ENCODE measurements at regions not wholly inside any gene's neighbourhood (a gene's known extent, or its start where the extent isn't known, plus 50 kb on each side); places are given as distances from the start of the nearest gene placed in this dataset.
"Not testable (repeated sequence)": the region's sequence is repeated elsewhere in the genome, so short reads cannot be mapped to it uniquely, and the experiment has no call there.

DNA sequence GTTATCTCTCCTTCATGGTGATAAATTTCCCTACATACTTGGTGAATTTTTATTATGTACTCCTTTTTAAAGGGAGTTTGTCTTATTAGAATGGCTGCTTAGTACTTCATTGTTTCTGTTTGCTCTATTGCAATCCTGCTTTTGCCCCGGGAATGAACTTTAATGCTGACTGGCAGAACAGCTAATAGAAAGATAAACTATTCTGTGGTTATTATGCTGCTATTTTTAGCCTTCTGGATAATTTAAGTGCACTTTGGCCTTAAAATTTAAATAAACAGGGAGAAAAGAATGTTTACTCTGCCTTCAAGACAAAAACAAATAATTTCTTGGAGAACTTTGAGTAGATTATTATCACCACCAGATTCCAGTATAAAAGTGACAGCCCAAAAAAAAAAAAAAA lies 413.8 kb upstream of the CCDC54 start:
- no peaks in the 10 kb centered on the region for H3K4me1 ChIP-seq (ENCODE audit: control insufficient read depth in 2 of 2, insufficient read depth in 2 of 2, low read length in 2 of 2)
- H3K4me3 ChIP-seq (ENCODE audit: low read length in 2 of 2), result no peak overlapping the region
- no peak for DNase-seq (ENCODE audit: low read depth in 6 of 9, low spot score in 9 of 9)
- no peaks in the 10 kb centered on the region for H3K9me3 ChIP-seq (ENCODE audit: control insufficient read depth in 2 of 2, insufficient read depth in 1 of 2, low read length in 1 of 2)
- H3K36me3 ChIP-seq (ENCODE audit: control insufficient read depth in 2 of 2, insufficient read depth in 2 of 2, low read length in 1 of 2), result no peaks in the 10 kb centered on the region
- 23% methylated on average over 1 of the region's 1 CpG for WGBS
- no peak overlapping the region for H3K27ac ChIP-seq (ENCODE audit: low read depth in 1 of 2, low read length in 1 of 2)
- no peaks in the 10 kb centered on the region for H3K27me3 ChIP-seq (ENCODE audit: control insufficient read depth in 2 of 2, insufficient read depth in 1 of 2, low read length in 1 of 2)

DNA sequence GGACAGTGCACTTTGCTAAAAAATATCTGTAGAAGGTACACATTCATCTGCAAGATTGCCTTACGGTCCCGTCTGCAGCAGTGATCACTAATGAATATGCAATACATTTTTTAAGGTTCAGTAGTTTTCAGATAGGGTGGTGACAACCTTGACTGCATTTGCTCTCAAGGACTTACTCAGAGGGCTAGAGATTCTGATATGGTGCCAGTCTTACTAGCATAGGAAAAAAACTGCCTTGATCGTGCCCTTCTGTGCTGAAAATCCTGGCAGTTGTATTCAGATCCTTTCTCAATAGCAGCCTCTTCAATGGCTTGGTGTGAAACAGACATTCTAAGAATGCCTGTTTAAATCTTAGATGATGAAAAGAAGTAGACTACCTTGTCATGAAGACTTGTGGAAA lies 411.9 kb upstream of the CCDC54 start:
- Histone ChIP-seq H3K9me3 (ENCODE audit: control insufficient read depth in 2 of 2, insufficient read depth in 1 of 2, low read length in 1 of 2) (no peaks in the 10 kb centered on the region), H3K36me3 (ENCODE audit: control insufficient read depth in 2 of 2, insufficient read depth in 2 of 2, low read length in 1 of 2) (no peaks in the 10 kb centered on the region), H3K27ac (ENCODE audit: low read depth in 1 of 2, low read length in 1 of 2) (no peak overlapping the region), H3K4me1 (ENCODE audit: control insufficient read depth in 2 of 2, insufficient read depth in 2 of 2, low read length in 2 of 2) (no peaks in the 10 kb centered on the region), H3K4me3 (ENCODE audit: low read length in 2 of 2) (no peak overlapping the region), H3K27me3 (ENCODE audit: control insufficient read depth in 2 of 2, insufficient read depth in 1 of 2, low read length in 1 of 2) (no peaks in the 10 kb centered on the region)
- no peak for DNase-seq (ENCODE audit: low read depth in 6 of 9, low spot score in 9 of 9)
- WGBS, result 90% methylated on average over 3 of the region's 3 CpGs

DNA sequence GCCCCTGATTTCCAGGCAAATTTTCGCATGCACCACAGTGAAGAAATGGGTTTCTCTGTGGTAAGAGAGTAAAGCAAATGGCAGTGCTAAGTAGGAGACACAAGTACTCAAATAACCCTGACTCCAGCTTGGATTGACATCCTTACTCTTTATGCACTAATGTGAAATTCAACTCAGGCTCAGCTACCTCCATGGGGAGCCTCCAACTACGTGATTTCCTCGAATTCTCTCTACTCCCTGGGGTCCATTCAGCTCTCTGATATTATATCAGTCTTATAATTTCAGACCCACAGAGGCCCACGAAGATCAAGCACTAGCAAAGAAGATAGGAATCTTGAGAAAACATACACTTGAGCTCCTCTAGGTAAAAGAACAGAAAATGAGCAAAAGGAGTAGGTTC lies 407.6 kb upstream of the CCDC54 start:
- WGBS, result 85% methylated on average over 4 of the region's 4 CpGs
- no peak for DNase-seq (ENCODE audit: low read depth in 6 of 9, low spot score in 9 of 9)
- Histone ChIP-seq H3K27ac (ENCODE audit: low read depth in 1 of 2, low read length in 1 of 2) (no peak overlapping the region), H3K4me3 (ENCODE audit: low read length in 2 of 2) (no peak overlapping the region), H3K4me1 (ENCODE audit: control insufficient read depth in 2 of 2, insufficient read depth in 2 of 2, low read length in 2 of 2) (no peaks in the 10 kb centered on the region), H3K36me3 (ENCODE audit: control insufficient read depth in 2 of 2, insufficient read depth in 2 of 2, low read length in 1 of 2) (no peaks in the 10 kb centered on the region), H3K9me3 (ENCODE audit: control insufficient read depth in 2 of 2, insufficient read depth in 1 of 2, low read length in 1 of 2) (no peaks in the 10 kb centered on the region), H3K27me3 (ENCODE audit: control insufficient read depth in 2 of 2, insufficient read depth in 1 of 2, low read length in 1 of 2) (no peaks in the 10 kb centered on the region)

DNA sequence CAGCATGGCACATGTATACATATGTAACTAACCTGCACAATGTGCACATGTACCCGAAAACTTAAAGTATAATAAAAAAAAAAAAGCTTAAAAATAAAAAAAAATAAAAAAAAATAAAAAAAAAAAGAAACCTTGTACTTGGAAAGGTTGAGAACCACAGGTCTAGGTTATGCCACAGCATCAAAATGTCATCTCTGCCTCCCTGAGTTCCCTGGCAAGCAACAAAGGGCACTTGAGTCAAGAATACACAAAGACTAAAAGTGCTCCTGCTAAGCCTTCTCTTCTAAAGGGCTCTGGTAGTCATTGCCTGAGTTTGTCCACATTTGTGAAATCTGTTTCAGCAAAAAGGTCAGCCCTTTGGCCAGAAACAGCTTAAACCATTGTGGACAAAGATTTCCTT lies 395.8 kb upstream of the CCDC54 start:
- Histone ChIP-seq H3K36me3 (ENCODE audit: control insufficient read depth in 2 of 2, insufficient read depth in 2 of 2, low read length in 1 of 2) (no peaks in the 10 kb centered on the region), H3K4me1 (ENCODE audit: control insufficient read depth in 2 of 2, insufficient read depth in 2 of 2, low read length in 2 of 2) (no peaks in the 10 kb centered on the region), H3K27ac (ENCODE audit: low read depth in 1 of 2, low read length in 1 of 2) (no peak overlapping the region), H3K27me3 (ENCODE audit: control insufficient read depth in 2 of 2, insufficient read depth in 1 of 2, low read length in 1 of 2) (no peaks in the 10 kb centered on the region), H3K9me3 (ENCODE audit: control insufficient read depth in 2 of 2, insufficient read depth in 1 of 2, low read length in 1 of 2) (no peaks in the 10 kb centered on the region), H3K4me3 (ENCODE audit: low read length in 2 of 2) (no peak overlapping the region)
- DNase-seq (ENCODE audit: low read depth in 6 of 9, low spot score in 9 of 9), result no peak
- WGBS, result 98% methylated on average over 1 of the region's 1 CpG

DNA sequence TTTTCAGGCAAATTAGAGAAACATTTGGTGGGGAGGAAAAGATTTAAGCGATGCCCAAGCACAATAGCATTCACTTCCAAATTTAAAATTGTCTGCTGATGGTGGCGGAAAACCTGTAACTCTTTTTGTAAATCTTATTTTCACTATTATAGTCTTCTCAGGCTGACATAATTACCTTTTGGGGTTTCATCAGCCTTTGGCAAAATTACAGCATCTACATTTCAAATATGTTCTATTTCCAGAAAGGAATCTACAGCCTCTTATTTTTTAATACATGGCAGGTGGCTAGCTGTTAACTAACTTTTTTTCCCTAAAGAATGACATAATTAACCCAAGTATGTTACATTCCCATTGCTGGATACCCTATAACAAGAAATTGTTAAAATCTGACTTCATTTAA lies 391.5 kb upstream of the CCDC54 start:
- no peaks in the 10 kb centered on the region for H3K27me3 ChIP-seq (ENCODE audit: control insufficient read depth in 2 of 2, insufficient read depth in 1 of 2, low read length in 1 of 2)
- H3K27ac ChIP-seq (ENCODE audit: low read depth in 1 of 2, low read length in 1 of 2), result no peak overlapping the region
- H3K4me1 ChIP-seq (ENCODE audit: control insufficient read depth in 2 of 2, insufficient read depth in 2 of 2, low read length in 2 of 2), result no peaks in the 10 kb centered on the region
- no peaks in the 10 kb centered on the region for H3K36me3 ChIP-seq (ENCODE audit: control insufficient read depth in 2 of 2, insufficient read depth in 2 of 2, low read length in 1 of 2)
- 94% methylated on average over 2 of the region's 2 CpGs for WGBS
- H3K9me3 ChIP-seq (ENCODE audit: control insufficient read depth in 2 of 2, insufficient read depth in 1 of 2, low read length in 1 of 2), result no peaks in the 10 kb centered on the region
- no peak for DNase-seq (ENCODE audit: low read depth in 6 of 9, low spot score in 9 of 9)
- H3K4me3 ChIP-seq (ENCODE audit: low read length in 2 of 2), result no peak overlapping the region

DNA sequence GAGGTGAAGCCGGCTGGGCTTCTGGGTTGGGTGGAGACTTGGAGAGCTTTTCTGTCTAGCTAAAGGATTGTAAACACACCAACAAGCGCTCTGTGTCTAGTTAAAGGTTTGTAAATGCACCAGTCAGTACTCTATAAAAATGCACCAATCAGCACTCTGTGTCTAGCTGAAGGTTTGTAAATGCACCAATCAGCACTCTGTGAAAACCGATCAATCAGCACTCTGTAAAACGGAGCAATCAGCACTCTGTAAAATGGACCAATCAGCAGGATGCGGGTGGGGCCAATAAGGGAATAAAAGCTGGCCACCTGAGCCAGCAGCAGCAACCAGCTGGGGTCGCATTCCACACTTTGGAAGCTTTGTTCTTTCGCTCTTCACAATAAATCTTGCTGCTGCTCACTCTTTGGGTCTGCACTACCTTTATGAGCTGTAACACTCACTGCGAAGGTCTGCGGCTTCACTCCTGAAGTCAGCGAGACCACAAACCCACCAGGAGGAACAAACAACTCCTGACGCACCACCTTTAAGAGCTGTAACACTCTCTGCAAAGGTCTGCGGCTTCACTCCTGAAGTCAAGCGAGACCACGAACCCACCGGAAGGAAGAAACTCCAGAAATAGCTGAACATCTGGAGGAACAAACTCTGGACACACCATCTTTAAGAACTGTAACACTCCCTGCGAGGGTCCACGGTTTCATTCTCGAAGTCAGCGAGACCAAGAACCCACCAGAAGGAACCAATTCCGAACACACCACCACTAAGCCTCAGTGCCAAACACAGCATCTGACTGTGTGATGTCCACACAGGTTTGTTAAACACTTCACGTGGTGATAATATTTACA lies 378.2 kb upstream of the CCDC54 start:
- H3K27ac ChIP-seq (ENCODE audit: low read depth in 1 of 2, low read length in 1 of 2), result not testable (repeated sequence)
- peak in 7 of 9 donors; percentile 2 to 66 (median 14) for DNase-seq (ENCODE audit: low read depth in 6 of 9, low spot score in 9 of 9)
- WGBS, result 63% methylated on average over 21 of the region's 21 CpGs

DNA sequence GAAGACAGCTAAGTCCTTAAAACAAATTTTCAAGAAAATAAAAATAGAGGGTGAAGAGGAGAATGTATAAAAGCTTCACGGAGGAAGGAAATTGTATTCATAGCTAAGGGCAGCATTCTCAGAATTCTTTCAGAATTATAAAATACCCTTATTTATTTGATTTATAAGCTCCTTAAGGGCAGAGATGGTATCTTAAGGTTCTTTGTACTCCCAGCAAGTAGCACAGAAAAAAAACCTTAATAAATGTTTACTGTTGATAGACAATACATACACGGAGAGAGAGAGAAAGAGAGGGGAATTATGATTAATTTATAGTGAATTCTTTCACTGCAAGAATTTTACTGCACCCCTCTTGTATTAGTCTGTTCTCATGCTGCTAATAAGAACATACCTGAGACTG lies 375.6 kb upstream of the CCDC54 start:
- no peak for DNase-seq (ENCODE audit: low read depth in 6 of 9, low spot score in 9 of 9)
- H3K36me3 ChIP-seq (ENCODE audit: control insufficient read depth in 2 of 2, insufficient read depth in 2 of 2, low read length in 1 of 2), result no peaks in the 10 kb centered on the region
- WGBS, result 45% methylated on average over 2 of the region's 2 CpGs
- no peak overlapping the region for H3K4me3 ChIP-seq (ENCODE audit: low read length in 2 of 2)
- H3K27me3 ChIP-seq (ENCODE audit: control insufficient read depth in 2 of 2, insufficient read depth in 1 of 2, low read length in 1 of 2), result no peaks in the 10 kb centered on the region
- no peak overlapping the region for H3K27ac ChIP-seq (ENCODE audit: low read depth in 1 of 2, low read length in 1 of 2)
- peaks cover 0 to 3% of the 10 kb centered on the region in 2 donors for H3K9me3 ChIP-seq (ENCODE audit: control insufficient read depth in 2 of 2, insufficient read depth in 1 of 2, low read length in 1 of 2)
- H3K4me1 ChIP-seq (ENCODE audit: control insufficient read depth in 2 of 2, insufficient read depth in 2 of 2, low read length in 2 of 2), result peaks cover 0 to 5% of the 10 kb centered on the region in 2 donors

More for the DNA sequence above, 378.2 kb upstream of the CCDC54 start:
- not testable (repeated sequence) for H3K4me1 ChIP-seq (ENCODE audit: control insufficient read depth in 2 of 2, insufficient read depth in 2 of 2, low read length in 2 of 2); H3K4me3 ChIP-seq (ENCODE audit: low read length in 2 of 2); H3K36me3 ChIP-seq (ENCODE audit: control insufficient read depth in 2 of 2, insufficient read depth in 2 of 2, low read length in 1 of 2); H3K9me3 ChIP-seq (ENCODE audit: control insufficient read depth in 2 of 2, insufficient read depth in 1 of 2, low read length in 1 of 2); H3K27me3 ChIP-seq (ENCODE audit: control insufficient read depth in 2 of 2, insufficient read depth in 1 of 2, low read length in 1 of 2)

DNA sequence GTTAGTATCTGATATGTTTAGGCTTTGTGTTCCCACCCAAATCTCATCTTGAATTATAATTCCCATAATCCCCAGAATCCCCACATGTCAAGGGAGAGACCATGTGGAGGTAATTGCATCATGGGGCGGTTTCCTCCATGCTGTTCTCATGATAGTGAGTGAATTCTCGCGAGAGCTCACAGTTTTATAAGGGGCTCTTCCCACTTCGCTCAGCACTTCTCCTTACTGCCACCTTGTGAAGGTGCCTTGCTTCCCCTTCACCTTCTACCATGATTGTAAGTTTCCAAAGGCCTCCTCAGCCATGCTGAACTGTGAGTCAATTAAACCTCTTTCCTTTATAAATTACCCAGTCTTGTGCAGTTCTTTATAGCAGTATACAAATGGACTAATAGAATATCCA lies 371.9 kb upstream of the CCDC54 start:
- H3K4me3 ChIP-seq (ENCODE audit: low read length in 2 of 2), result not testable (repeated sequence)

DNA sequence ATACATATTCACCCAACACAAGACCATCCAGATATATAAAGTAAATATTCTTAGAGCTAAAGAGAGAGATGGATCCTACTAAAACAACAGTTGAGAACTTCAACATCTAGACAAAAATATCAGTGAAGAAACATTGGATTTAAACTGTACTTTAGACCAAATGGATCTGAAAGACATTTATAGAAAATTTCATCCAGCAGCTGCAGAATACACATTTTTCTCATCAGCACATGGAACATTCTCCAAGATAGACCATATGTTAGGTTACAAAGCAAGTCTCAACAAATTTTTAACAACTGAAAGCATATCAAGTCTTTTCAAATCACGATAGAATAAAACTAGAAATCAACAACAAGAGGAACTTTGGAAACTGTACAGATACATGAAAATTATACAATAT lies 369.0 kb upstream of the CCDC54 start:
- Histone ChIP-seq H3K4me3 (ENCODE audit: low read length in 2 of 2) (no peak overlapping the region), H3K27ac (ENCODE audit: low read depth in 1 of 2, low read length in 1 of 2) (no peak overlapping the region), H3K27me3 (ENCODE audit: control insufficient read depth in 2 of 2, insufficient read depth in 1 of 2, low read length in 1 of 2) (no peaks in the 10 kb centered on the region), H3K36me3 (ENCODE audit: control insufficient read depth in 2 of 2, insufficient read depth in 2 of 2, low read length in 1 of 2) (no peaks in the 10 kb centered on the region), H3K9me3 (ENCODE audit: control insufficient read depth in 2 of 2, insufficient read depth in 1 of 2, low read length in 1 of 2) (no peaks in the 10 kb centered on the region), H3K4me1 (ENCODE audit: control insufficient read depth in 2 of 2, insufficient read depth in 2 of 2, low read length in 2 of 2) (no peaks in the 10 kb centered on the region)
- WGBS, result 90% methylated on average over 1 of the region's 1 CpG
- DNase-seq (ENCODE audit: low read depth in 6 of 9, low spot score in 9 of 9), result no peak

More for the DNA sequence above, 371.9 kb upstream of the CCDC54 start:
- not testable (repeated sequence) for H3K27me3 ChIP-seq (ENCODE audit: control insufficient read depth in 2 of 2, insufficient read depth in 1 of 2, low read length in 1 of 2); H3K9me3 ChIP-seq (ENCODE audit: control insufficient read depth in 2 of 2, insufficient read depth in 1 of 2, low read length in 1 of 2); H3K36me3 ChIP-seq (ENCODE audit: control insufficient read depth in 2 of 2, insufficient read depth in 2 of 2, low read length in 1 of 2); DNase-seq (ENCODE audit: low read depth in 6 of 9, low spot score in 9 of 9); H3K27ac ChIP-seq (ENCODE audit: low read depth in 1 of 2, low read length in 1 of 2); H3K4me1 ChIP-seq (ENCODE audit: control insufficient read depth in 2 of 2, insufficient read depth in 2 of 2, low read length in 2 of 2)
- WGBS, result 65% methylated on average over 4 of the region's 4 CpGs
